GM12872 (cell line): ENCODE measurements at regions not wholly inside any gene's neighbourhood (a gene's known extent, or its start where the extent isn't known, plus 50 kb on each side); places are given as distances from the start of the nearest gene placed in this dataset.

Experiments used
- TF ChIP-seq, protein P1 (sequence below): IDR thresholded peaks from 3 replicates; pipeline ENCODE4 v1.5.1; 2011; ENCODE audit warnings: low read depth, mild to moderate bottlenecking, low read length, moderate library complexity; ENCODE audit not compliant: insufficient read depth

DNA sequence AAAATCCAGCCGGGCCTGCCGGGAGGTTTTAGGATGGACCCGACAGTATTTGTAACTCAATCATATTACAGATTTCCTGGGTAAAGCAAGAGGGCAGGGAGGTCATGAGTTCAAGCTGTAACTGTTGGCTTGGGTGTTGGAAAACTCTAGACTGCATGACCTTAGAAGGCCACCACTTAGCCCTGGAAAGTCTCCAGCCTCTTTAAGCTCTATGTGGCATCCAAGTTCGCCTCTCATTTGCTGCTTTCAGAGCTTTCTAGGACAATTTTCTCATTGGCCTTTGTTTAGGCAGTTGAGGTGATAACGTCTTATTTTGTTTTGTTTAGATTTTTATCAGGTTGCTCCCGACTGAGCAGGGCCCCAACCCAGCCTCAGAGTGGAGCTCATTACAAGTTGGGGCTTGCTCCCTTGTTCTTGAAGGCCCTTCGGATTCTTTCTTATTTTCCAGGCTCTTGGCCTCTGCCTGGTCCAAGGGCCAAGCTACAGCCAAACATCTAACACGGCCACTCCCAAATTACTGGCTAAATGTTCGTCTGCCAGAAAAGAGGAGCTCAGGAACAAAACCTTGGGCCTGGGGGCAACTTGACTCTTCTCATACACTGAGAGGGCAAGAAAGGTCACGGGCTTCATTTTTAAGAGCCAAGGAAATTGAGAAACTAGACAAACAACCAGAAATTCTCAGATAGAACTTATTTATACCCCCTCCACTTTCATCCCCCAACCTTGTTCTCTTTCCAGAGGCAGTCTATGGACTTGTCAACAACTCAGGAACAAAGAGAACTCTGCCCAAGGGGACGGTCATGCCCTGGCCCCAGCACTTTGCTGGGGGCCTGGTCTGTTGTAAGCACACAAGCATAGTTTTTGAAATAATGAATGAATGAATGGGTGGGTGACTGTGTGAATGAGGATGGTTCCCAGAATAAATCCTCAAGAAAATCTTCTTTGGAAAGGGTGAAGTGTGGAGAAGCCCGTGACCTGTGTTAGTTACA is 526.9 kb downstream of the BNC2 start:
- TF ChIP-seq, protein P1, sequence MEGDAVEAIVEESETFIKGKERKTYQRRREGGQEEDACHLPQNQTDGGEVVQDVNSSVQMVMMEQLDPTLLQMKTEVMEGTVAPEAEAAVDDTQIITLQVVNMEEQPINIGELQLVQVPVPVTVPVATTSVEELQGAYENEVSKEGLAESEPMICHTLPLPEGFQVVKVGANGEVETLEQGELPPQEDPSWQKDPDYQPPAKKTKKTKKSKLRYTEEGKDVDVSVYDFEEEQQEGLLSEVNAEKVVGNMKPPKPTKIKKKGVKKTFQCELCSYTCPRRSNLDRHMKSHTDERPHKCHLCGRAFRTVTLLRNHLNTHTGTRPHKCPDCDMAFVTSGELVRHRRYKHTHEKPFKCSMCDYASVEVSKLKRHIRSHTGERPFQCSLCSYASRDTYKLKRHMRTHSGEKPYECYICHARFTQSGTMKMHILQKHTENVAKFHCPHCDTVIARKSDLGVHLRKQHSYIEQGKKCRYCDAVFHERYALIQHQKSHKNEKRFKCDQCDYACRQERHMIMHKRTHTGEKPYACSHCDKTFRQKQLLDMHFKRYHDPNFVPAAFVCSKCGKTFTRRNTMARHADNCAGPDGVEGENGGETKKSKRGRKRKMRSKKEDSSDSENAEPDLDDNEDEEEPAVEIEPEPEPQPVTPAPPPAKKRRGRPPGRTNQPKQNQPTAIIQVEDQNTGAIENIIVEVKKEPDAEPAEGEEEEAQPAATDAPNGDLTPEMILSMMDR = no peak

DNA sequence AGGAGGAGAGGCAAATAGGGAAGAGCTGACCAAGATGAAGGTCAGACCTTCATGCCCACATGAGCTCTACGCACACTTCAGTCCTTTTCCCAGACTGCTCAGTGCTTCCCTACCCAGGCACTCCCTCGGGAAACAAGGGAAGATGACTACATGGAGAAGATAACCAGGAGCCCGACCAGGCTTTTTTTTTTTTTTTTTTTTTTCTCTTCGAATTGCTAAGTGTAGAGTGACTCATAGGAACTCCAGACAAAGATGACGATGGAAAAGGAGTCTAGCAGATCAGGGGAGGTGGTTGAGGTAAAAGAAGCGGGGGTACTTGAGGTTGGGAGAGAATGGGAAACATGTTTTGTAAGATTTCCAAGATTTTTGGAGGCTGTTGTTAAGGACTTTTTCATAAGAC is 526.1 kb downstream of the BNC2 start:
- TF ChIP-seq, protein P1 = no peak

DNA sequence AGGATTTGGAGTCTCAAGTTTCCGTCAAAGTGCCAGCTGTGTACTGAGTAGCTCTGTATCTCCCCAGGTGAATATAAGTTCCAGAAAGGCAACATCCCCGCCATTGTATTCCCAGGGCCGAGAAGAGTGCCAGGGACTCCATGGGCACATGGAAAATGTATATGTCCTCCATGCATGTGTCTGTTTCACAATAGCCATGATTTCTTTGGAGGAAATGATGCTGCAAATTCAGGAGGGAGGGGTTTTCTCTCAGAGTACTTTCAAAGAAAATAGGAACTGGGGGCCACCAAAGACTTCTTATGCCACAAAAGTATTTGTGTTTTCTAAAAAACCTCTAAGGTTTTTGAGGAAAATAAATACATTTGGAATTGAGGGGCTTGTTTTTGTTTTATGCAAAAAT is 524.6 kb downstream of the BNC2 start:
- TF ChIP-seq, protein P1 = no peak

DNA sequence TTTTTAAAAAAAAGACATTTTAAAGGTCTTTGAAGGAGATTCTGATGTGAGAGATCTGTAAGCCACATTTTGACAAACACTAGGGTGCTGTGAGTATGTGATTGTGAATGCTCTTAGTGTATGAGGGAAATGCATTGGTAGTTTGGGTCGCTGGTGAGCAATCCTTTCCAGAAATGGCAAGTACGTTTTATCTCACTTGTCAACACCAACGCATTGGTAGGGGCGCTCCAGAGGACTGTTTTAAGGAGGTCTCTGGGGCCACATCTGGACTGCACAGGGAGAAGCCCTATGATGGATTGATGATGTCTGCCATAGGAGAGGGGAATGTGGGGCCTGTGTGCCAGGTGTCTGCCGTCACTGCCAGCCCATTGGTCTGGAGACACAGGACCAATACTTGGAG is 522.6 kb downstream of the BNC2 start:
- TF ChIP-seq, protein P1 = no peak

DNA sequence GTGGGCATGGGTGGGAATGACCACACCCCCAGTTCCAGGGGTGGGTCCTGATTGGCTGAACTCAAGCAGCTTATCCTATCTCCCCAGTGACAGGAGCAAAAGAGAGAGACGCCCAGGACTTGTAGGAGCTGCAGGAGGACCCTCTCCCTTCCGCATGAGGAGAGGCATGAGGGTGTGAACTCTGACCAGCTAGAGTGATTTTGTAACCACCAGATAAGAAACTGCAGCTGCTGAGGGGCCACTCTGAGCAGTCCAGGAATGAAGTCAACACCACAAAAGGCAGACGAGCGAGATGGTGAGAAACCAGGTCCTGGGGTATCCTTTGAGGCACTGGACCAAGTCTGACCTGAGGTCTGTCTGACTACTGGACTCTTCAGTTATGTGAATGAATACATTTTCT is 521.9 kb downstream of the BNC2 start:
- TF ChIP-seq, protein P1 = no peak

DNA sequence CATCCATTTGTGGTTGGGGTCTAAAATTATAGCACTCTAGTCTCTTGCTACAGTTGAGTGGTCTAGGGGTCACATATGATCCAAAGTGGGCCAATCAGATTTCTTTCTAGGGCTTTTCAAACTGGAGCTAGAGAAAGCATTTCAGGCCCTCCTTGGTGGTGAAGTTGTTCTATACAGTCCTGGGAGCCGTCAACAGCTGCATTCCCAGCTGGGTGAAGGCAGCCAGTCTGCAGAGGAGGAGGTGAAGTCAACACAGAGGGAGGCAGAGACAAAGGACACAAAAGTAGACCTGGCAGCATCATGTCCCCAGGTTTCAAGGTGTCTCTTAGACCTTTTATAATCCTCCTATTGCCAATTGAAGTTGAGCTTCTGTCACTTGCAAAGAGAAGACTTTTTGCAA is 518.2 kb downstream of the BNC2 start:
- TF ChIP-seq, protein P1 = no peak

DNA sequence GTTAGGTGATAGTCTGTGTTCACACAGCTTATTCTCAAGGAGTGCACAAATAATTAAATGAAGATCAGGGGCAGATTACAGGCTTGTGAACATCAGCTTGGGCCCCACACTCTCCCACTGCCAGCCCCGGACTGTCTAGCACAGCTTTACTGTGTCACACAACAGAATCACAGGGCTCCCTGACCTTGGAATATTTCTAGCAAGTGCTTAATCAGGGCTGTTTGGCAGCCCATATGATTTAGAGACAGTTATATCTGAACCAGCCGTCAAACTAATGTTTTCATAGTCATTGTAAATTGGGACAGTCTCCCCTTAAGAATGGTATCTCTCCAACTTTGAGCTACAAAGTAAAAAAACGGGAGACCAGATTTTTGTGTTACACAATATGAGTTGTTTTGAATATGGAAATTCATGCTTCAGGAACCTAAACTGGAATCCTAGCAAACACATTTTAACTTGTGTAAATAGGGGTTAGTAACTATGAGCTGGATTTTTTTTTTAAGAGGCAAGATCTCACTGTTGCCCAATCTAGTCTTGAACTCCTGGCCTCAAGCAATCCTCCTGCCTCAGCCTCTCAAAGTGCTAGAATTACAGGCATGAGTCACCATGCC is 517.6 kb downstream of the BNC2 start:
- TF ChIP-seq, protein P1 = no peak
